BE2C (cell line): ENCODE measurements at regions not wholly inside any gene's neighbourhood (a gene's known extent, or its start where the extent isn't known, plus 50 kb on each side); places are given as distances from the start of the nearest gene placed in this dataset.

Experiments used
- DNase-seq: peaks from one replicate; pipeline ENCODE4 v3.0.0-alpha.2; 2020
- H3K27me3 ChIP-seq: fragments of 250-450 bp; sonication (Bioruptor Pico); 2 replicates; pipeline ENCODE4 v1.5.1; 2020; ENCODE audit warnings: mild to moderate bottlenecking
- H3K36me3 ChIP-seq: fragments of 250-450 bp; sonication (Bioruptor Pico); 2 replicates; pipeline ENCODE4 v1.5.1; 2020; ENCODE audit warnings: mild to moderate bottlenecking
- H3K4me1 ChIP-seq: fragments of 250-450 bp; sonication (Bioruptor Pico); 2 replicates; pipeline ENCODE4 v1.5.1; 2020
- H3K4me3 ChIP-seq: 2 replicates; pipeline ENCODE4 v1.5.1; 2011; ENCODE audit warnings: low read depth, low read length
- H3K9me3 ChIP-seq: fragments of 250-450 bp; sonication (Bioruptor Pico); 2 replicates; pipeline ENCODE4 v1.5.1; 2020
- TF ChIP-seq, protein P1 (sequence below): IDR thresholded peaks from 2 replicates; pipeline ENCODE4 v1.5.1; 2012; ENCODE audit warnings: mild to moderate bottlenecking, low read depth, low read length

DNA sequence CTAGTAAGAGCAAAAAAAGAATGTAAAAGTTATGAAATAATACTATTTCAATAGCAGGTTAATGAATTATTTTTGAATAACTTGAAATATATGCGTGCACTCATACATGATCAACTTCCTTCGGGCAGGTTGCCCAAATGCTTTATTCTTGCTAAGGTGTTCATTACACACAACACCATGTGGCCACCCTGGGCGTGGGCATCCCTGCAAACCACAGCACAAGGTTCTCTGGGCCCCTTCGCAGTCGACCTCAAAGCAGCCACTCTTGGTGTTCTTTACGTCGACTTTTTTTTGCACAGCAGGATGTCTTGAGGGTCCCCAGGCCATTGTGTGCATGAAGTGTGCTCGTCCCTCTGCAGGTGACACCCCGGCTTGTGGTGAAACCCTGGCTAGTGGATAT, 300.7 kb upstream of the PITRM1 start:
- H3K27me3 ChIP-seq = no peaks in the 10 kb centered on the region
- H3K4me1 ChIP-seq = no peaks in the 10 kb centered on the region
- no peaks in the 10 kb centered on the region for H3K9me3 ChIP-seq
- TF ChIP-seq, protein P1, sequence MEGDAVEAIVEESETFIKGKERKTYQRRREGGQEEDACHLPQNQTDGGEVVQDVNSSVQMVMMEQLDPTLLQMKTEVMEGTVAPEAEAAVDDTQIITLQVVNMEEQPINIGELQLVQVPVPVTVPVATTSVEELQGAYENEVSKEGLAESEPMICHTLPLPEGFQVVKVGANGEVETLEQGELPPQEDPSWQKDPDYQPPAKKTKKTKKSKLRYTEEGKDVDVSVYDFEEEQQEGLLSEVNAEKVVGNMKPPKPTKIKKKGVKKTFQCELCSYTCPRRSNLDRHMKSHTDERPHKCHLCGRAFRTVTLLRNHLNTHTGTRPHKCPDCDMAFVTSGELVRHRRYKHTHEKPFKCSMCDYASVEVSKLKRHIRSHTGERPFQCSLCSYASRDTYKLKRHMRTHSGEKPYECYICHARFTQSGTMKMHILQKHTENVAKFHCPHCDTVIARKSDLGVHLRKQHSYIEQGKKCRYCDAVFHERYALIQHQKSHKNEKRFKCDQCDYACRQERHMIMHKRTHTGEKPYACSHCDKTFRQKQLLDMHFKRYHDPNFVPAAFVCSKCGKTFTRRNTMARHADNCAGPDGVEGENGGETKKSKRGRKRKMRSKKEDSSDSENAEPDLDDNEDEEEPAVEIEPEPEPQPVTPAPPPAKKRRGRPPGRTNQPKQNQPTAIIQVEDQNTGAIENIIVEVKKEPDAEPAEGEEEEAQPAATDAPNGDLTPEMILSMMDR = no peak
- no peaks in the 10 kb centered on the region for H3K36me3 ChIP-seq
- no peak overlapping the region for H3K4me3 ChIP-seq
- no peak for DNase-seq

DNA sequence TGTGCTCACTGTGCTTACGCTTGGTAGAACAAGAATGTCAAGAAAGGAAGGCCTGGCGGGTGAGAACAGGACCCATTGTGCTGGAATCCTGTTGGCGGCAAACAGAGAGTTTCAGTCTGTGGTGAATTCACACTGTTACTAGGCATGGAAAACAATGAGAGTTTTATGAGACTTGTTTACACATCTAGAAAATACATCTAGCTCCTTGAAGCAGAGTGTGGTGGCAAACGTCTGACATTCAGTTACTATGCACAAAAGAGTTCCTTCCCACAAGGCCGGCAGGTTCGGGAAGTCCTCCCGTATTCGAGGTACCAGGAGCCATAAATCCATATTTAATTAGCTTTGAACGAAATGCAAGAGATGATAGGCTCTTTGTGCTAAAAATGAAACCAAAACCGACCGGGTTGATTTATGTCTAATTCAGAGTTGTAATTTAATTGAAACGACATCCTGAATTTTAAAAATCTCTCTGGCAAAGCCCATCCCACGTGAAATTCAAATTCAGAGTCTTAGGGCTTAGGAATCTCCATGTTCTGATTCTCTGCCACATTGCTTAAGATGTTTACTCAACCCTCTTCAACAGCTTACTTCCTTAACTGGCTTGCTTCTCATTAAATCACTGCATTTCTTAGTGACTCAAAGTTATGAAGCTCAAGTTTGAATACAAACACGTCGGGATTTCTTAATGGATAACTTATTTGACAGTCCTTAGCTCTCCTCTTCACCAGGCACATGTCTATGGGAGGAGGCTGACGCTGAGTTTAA, 299.9 kb upstream of the PITRM1 start:
- Histone ChIP-seq H3K36me3 (no peaks in the 10 kb centered on the region), H3K9me3 (no peaks in the 10 kb centered on the region), H3K4me3 (no peak overlapping the region), H3K27me3 (no peaks in the 10 kb centered on the region), H3K4me1 (no peaks in the 10 kb centered on the region)
- no peak for DNase-seq
- TF ChIP-seq, protein P1 = no peak

- TF ChIP-seq, protein P1 = no peak
- no peak overlapping the region for H3K4me3 ChIP-seq
- H3K27me3 ChIP-seq = no peaks in the 10 kb centered on the region
- DNase-seq = no peak
- H3K9me3 ChIP-seq = no peaks in the 10 kb centered on the region
- H3K36me3 ChIP-seq = no peaks in the 10 kb centered on the region
- H3K4me1 ChIP-seq = no peaks in the 10 kb centered on the region
Observed at GRCh38 chr10:3471927-3472286, 299.3 kb upstream of the PITRM1 start.

- no peaks in the 10 kb centered on the region for H3K27me3 ChIP-seq
- H3K4me1 ChIP-seq = no peaks in the 10 kb centered on the region
- TF ChIP-seq, protein P1 = no peak
- no peak for DNase-seq
- no peaks in the 10 kb centered on the region for H3K9me3 ChIP-seq
- H3K36me3 ChIP-seq = no peaks in the 10 kb centered on the region
- H3K4me3 ChIP-seq = no peak overlapping the region
Observed at GRCh38 chr10:3471472-3471871, 298.9 kb upstream of the PITRM1 start.

- Histone ChIP-seq H3K4me3 (no peak overlapping the region), H3K27me3 (no peaks in the 10 kb centered on the region), H3K9me3 (no peaks in the 10 kb centered on the region), H3K4me1 (no peaks in the 10 kb centered on the region), H3K36me3 (no peaks in the 10 kb centered on the region)
- TF ChIP-seq, protein P1 = no peak
- DNase-seq = no peak
Observed at GRCh38 chr10:3470191-3470590, 297.6 kb upstream of the PITRM1 start.

GRCh38 chr10:3469639-3470020, 297.0 kb upstream of the PITRM1 start:
- H3K27me3 ChIP-seq = no peaks in the 10 kb centered on the region
- H3K36me3 ChIP-seq = no peaks in the 10 kb centered on the region
- TF ChIP-seq, protein P1 = no peak
- no peak overlapping the region for H3K4me3 ChIP-seq
- no peak for DNase-seq
- no peaks in the 10 kb centered on the region for H3K4me1 ChIP-seq
- H3K9me3 ChIP-seq = no peaks in the 10 kb centered on the region
